Stimulated activated naive CD8-positive, alpha-beta T cell treated with anti-CD3 and anti-CD28 coated beads, Interleukin-15, Interleukin-2, amounts not matched to agents 100 ng/mL and 50 ng/mL, for 24 hours (primary cell): ENCODE measurements at regions not wholly inside any gene's neighbourhood (a gene's known extent, or its start where the extent isn't known, plus 50 kb on each side); places are given as distances from the start of the nearest gene placed in this dataset.
A peak's percentile ranks its signal among the peaks of the same experiment; 100 is the strongest.

Source experiments
- H3K27ac Mint-ChIP-seq: one replicate; pipeline ENCODE4 v1.8.0; 2021; ENCODE audit warnings: mild to moderate bottlenecking, mixed read lengths
- H3K27me3 Mint-ChIP-seq: one replicate; pipeline ENCODE4 v1.8.0; 2021; ENCODE audit warnings: mixed read lengths
- H3K36me3 Mint-ChIP-seq: one replicate; pipeline ENCODE4 v1.8.0; 2021; ENCODE audit warnings: low read depth, mixed read lengths
- H3K4me1 Mint-ChIP-seq: one replicate; pipeline ENCODE4 v1.8.0; 2021; ENCODE audit warnings: low read depth, mixed read lengths
- H3K4me3 Mint-ChIP-seq: one replicate; pipeline ENCODE4 v1.8.0; 2021; ENCODE audit warnings: mild to moderate bottlenecking, mixed read lengths
- H3K9me3 Mint-ChIP-seq: one replicate; pipeline ENCODE4 v1.8.0; 2021; ENCODE audit warnings: mixed read lengths

GRCh38 chr10:110387983-110388686, 83.4 kb upstream of the SMNDC1 start:
- Mint-ChIP-seq H3K4me1 (peaks cover 39% of the 10 kb centered on the region), H3K4me3 (peak overlapping the region; percentile 53), H3K9me3 (no peaks in the 10 kb centered on the region), H3K27ac (peak overlapping the region; percentile 89), H3K36me3 (no peaks in the 10 kb centered on the region), H3K27me3 (no peaks in the 10 kb centered on the region)

DNA sequence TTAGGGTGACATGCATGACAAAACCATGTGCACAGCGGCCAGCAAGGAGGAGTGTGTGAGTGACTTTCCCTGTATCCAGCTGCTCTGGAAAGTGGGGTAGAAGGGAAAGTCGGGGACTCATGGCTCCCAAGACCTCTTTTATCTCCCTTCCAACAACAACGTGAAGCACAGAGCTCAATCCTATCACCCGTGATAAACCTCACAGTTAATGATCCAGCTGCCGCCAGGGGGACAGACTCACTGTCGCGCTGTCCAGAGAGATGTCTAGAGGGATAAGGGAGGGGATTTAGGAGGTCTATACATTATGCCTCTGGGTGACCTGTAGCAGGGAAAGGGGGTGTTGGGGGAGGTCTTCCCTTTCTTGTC, 84.0 kb upstream of the SMNDC1 start:
- Mint-ChIP-seq H3K9me3 (no peaks in the 10 kb centered on the region), H3K4me1 (peaks cover 44% of the 10 kb centered on the region), H3K36me3 (no peaks in the 10 kb centered on the region), H3K27me3 (no peaks in the 10 kb centered on the region), H3K27ac (peak overlapping the region; percentile 89), H3K4me3 (peak overlapping the region; percentile 53)

GRCh38 chr10:110389255-110389654, 84.5 kb upstream of the SMNDC1 start:
- Mint-ChIP-seq H3K27ac (peak overlapping the region; percentile 89), H3K9me3 (no peaks in the 10 kb centered on the region), H3K27me3 (no peaks in the 10 kb centered on the region), H3K4me3 (no peak overlapping the region), H3K4me1 (peaks cover 45% of the 10 kb centered on the region), H3K36me3 (no peaks in the 10 kb centered on the region)

DNA sequence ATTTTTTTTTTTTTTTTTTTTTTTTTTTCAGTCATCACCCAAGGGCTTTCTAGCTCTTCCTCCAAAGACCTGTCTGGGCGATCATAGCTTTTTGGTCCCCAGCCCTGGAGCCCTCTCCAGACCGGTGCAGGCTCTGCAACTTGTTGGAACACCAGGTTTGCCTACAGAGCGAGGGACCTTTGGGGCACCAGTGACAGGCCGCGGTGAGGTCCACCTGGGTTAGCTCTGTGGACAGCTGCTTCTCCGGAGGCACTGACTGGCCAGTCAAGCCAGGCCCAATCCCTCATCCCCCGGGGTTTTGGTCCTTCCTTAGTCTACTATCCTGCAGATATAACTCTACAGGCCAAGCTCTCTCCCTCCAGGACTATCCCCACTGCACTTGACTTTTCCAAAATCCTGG, 86.8 kb upstream of the SMNDC1 start:
- no peaks in the 10 kb centered on the region for H3K9me3 Mint-ChIP-seq
- H3K4me3 Mint-ChIP-seq, result no peak overlapping the region
- peak overlapping the region; percentile 28 for H3K27ac Mint-ChIP-seq
- H3K27me3 Mint-ChIP-seq, result no peaks in the 10 kb centered on the region
- H3K36me3 Mint-ChIP-seq, result no peaks in the 10 kb centered on the region
- peaks cover 65% of the 10 kb centered on the region for H3K4me1 Mint-ChIP-seq

- H3K9me3 Mint-ChIP-seq, result no peaks in the 10 kb centered on the region
- H3K27ac Mint-ChIP-seq, result peak overlapping the region; percentile 76
- H3K4me1 Mint-ChIP-seq, result peaks cover 65% of the 10 kb centered on the region
- no peak overlapping the region for H3K4me3 Mint-ChIP-seq
- H3K27me3 Mint-ChIP-seq, result no peaks in the 10 kb centered on the region
- H3K36me3 Mint-ChIP-seq, result no peaks in the 10 kb centered on the region
Observed at GRCh38 chr10:110392121-110392520, 87.4 kb upstream of the SMNDC1 start.

DNA sequence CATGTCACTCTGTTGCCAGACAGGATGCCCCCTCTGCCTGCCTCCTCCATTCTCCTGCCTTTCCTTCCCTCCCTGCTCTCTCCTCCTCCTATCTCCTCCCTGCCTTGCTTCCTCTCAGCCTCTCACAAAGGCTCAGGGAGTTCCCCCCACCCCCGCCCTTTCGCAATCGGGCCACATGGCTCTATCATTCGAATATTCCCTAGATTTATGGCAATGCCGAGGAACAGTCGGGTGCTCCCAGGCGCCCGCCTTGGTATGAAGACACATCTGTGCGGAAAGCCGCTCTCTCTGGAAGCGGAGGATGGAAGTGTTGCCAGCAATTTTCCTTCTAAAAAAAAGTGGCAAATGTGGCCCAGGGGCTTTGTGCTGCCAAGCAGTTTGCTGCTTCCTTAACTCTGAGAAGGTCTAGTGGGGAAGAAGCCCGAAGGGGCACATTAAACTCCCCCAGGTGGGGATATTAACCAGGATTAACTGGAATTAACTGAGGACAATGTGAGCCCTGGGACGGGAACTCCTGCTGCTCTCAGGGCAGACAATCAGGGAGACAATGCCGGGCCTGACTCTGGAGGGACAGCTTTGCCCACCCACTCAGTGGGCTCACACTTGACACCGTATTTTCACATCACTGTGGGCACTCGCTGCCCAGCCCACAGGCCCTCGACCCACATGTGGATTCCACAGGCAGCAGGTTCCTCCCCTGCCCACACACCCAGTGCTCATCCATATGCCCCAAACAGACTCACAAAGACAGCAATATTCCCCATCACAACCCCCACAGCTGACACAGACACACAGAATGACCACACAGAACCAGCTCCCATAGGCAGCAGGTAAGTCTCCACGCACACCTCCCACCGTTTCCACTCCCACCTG, 88.4 kb upstream of the SMNDC1 start:
- peaks cover 56% of the 10 kb centered on the region for H3K4me1 Mint-ChIP-seq
- H3K4me3 Mint-ChIP-seq, result no peak overlapping the region
- no peaks in the 10 kb centered on the region for H3K9me3 Mint-ChIP-seq
- H3K27ac Mint-ChIP-seq, result peak overlapping the region; percentile 76
- H3K36me3 Mint-ChIP-seq, result no peaks in the 10 kb centered on the region
- no peaks in the 10 kb centered on the region for H3K27me3 Mint-ChIP-seq

GRCh38 chr10:110393866-110394265, 89.1 kb upstream of the SMNDC1 start:
- no peak overlapping the region for H3K27ac Mint-ChIP-seq
- no peaks in the 10 kb centered on the region for H3K9me3 Mint-ChIP-seq
- H3K36me3 Mint-ChIP-seq, result no peaks in the 10 kb centered on the region
- H3K27me3 Mint-ChIP-seq, result no peaks in the 10 kb centered on the region
- peaks cover 49% of the 10 kb centered on the region for H3K4me1 Mint-ChIP-seq
- H3K4me3 Mint-ChIP-seq, result no peak overlapping the region

- Mint-ChIP-seq H3K4me1 (peaks cover 49% of the 10 kb centered on the region), H3K9me3 (no peaks in the 10 kb centered on the region), H3K36me3 (no peaks in the 10 kb centered on the region), H3K27me3 (no peaks in the 10 kb centered on the region), H3K27ac (no peak overlapping the region), H3K4me3 (no peak overlapping the region)
Observed at GRCh38 chr10:110394296-110394695, 89.6 kb upstream of the SMNDC1 start.

DNA sequence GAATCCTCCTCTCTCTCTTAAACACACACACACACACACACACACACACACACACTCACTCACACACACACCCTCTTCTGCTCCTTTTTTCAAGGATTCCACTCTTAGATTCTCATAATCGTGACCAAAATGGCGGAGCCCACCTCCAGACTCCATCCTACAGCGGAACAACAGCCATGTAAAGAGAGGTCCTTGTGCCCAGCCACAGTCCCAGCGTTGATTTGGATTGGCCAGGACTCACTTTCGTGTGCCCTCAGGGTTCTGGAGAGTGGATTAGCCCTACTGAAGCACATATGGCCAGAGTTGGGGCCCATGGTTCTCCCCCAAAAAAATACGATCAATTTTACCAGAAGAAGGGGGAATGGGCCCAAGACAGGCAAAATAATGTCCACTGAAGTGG, 90.2 kb upstream of the SMNDC1 start:
- Mint-ChIP-seq H3K9me3 (no peaks in the 10 kb centered on the region), H3K27ac (peak overlapping the region; percentile 45), H3K4me1 (peaks cover 43% of the 10 kb centered on the region), H3K27me3 (no peaks in the 10 kb centered on the region), H3K4me3 (no peak overlapping the region), H3K36me3 (no peaks in the 10 kb centered on the region)

GRCh38 chr10:110395350-110396283, 90.9 kb upstream of the SMNDC1 start:
- Mint-ChIP-seq H3K4me3 (no peak overlapping the region), H3K27ac (peak overlapping the region; percentile 68), H3K4me1 (peaks cover 39% of the 10 kb centered on the region), H3K27me3 (no peaks in the 10 kb centered on the region), H3K36me3 (no peaks in the 10 kb centered on the region), H3K9me3 (no peaks in the 10 kb centered on the region)

DNA sequence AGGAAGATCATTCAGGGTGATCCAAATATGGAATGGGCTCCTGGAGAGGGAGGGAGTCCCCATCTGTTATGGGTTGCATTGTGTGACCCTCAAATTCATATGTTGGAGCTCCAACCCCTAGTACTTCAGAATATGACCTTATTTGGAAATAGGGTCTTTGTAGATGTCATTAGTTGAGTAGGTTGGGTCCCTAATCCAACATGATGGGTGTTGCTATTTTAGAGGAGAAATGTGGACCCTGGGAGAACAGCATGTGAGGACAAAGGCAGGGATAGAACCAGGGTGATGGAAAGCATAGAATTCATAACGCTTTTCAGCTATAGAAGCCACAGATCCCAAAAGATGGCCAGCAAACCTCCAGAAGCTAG, 91.5 kb upstream of the SMNDC1 start:
- Mint-ChIP-seq H3K9me3 (no peaks in the 10 kb centered on the region), H3K36me3 (no peaks in the 10 kb centered on the region), H3K27me3 (no peaks in the 10 kb centered on the region), H3K27ac (peak overlapping the region; percentile 68), H3K4me1 (peaks cover 39% of the 10 kb centered on the region), H3K4me3 (no peak overlapping the region)

GRCh38 chr10:110397856-110398255, 93.1 kb upstream of the SMNDC1 start:
- no peaks in the 10 kb centered on the region for H3K27me3 Mint-ChIP-seq
- H3K36me3 Mint-ChIP-seq, result no peaks in the 10 kb centered on the region
- no peaks in the 10 kb centered on the region for H3K9me3 Mint-ChIP-seq
- no peak overlapping the region for H3K4me3 Mint-ChIP-seq
- H3K27ac Mint-ChIP-seq, result no peak overlapping the region
- peaks cover 33% of the 10 kb centered on the region for H3K4me1 Mint-ChIP-seq

GRCh38 chr10:110398419-110399105, 93.8 kb upstream of the SMNDC1 start:
- Mint-ChIP-seq H3K27ac (no peak overlapping the region), H3K9me3 (no peaks in the 10 kb centered on the region)

More at GRCh38 chr10:110398419-110399105, 93.8 kb upstream of the SMNDC1 start:
- no peaks in the 10 kb centered on the region for H3K27me3 Mint-ChIP-seq
- no peak overlapping the region for H3K4me3 Mint-ChIP-seq
- no peaks in the 10 kb centered on the region for H3K36me3 Mint-ChIP-seq
- peaks cover 26% of the 10 kb centered on the region for H3K4me1 Mint-ChIP-seq
